Astrocyte (in vitro differentiated cells and primary cell): ENCODE measurements at regions not wholly inside any gene's neighbourhood (a gene's known extent, or its start where the extent isn't known, plus 50 kb on each side); places are given as distances from the start of the nearest gene placed in this dataset.

Experiments
- DNase-seq: peaks from one replicate; pipeline ENCODE4 v3.0.0-alpha.2; 2010; ENCODE audit warnings: low read depth
- FAIRE-seq: peaks from 2 replicates; lab custom pipeline; 2011; peaks lifted over from hg19 to GRCh38; lab: Jason Lieb, UNC
- H2AFZ ChIP-seq: 2 replicates; pipeline ENCODE4 v1.6.0; 2012; ENCODE audit warnings: low read depth, low read length, inconsistent platforms
- H3K27ac ChIP-seq: 2 replicates; pipeline ENCODE4 v1.5.1; 2011; ENCODE audit warnings: low read depth, low read length, inconsistent platforms
- H3K27me3 ChIP-seq: 2 replicates; pipeline ENCODE4 v1.6.0; 2011; ENCODE audit warnings: low read length, inconsistent platforms; ENCODE audit not compliant: insufficient read depth
- H3K36me3 ChIP-seq: 2 replicates; pipeline ENCODE4 v1.5.1; 2011; ENCODE audit warnings: low read length, inconsistent platforms; ENCODE audit not compliant: insufficient read depth
- H3K4me1 ChIP-seq: 2 replicates; pipeline ENCODE4 v1.5.1; 2011; ENCODE audit warnings: low read length, inconsistent platforms; ENCODE audit not compliant: insufficient read depth
- H3K4me2 ChIP-seq: 2 replicates; pipeline ENCODE4 v1.6.0; 2012; ENCODE audit warnings: low read length, inconsistent platforms
- H3K4me3 ChIP-seq: 2 replicates; pipeline ENCODE4 v1.5.1; 2011; ENCODE audit warnings: low read depth, mild to moderate bottlenecking, low read length, inconsistent platforms; ENCODE audit not compliant: insufficient read depth
- H3K79me2 ChIP-seq: 2 replicates; pipeline ENCODE4 v1.6.0; 2012; ENCODE audit warnings: mild to moderate bottlenecking, low read length, inconsistent platforms; ENCODE audit not compliant: insufficient read depth
- H3K9ac ChIP-seq: 2 replicates; pipeline ENCODE4 v1.6.0; 2012; ENCODE audit warnings: mild to moderate bottlenecking, low read length, inconsistent platforms
- H3K9me3 ChIP-seq: 2 replicates; pipeline ENCODE4 v1.5.1; 2012; ENCODE audit warnings: low read depth, mild to moderate bottlenecking, low read length, inconsistent platforms; ENCODE audit not compliant: insufficient read depth
- H4K20me1 ChIP-seq: 2 replicates; pipeline ENCODE4 v1.6.0; 2012; ENCODE audit warnings: low read length, inconsistent platforms; ENCODE audit not compliant: insufficient read depth
- H3K27ac Mint-ChIP-seq: one replicate; pipeline ENCODE4 v1.8.0; 2021; ENCODE audit warnings: mild to moderate bottlenecking, mixed read lengths; ENCODE audit not compliant: unreplicated experiment
- H3K27me3 Mint-ChIP-seq: one replicate; pipeline ENCODE4 v1.8.0; 2021; ENCODE audit warnings: low read depth, mixed read lengths; ENCODE audit not compliant: unreplicated experiment
- H3K36me3 Mint-ChIP-seq: one replicate; pipeline ENCODE4 v1.8.0; 2021; ENCODE audit warnings: low read depth, mixed read lengths; ENCODE audit not compliant: unreplicated experiment
- H3K4me1 Mint-ChIP-seq: one replicate; pipeline ENCODE4 v1.8.0; 2021; ENCODE audit warnings: low read depth, mixed read lengths; ENCODE audit not compliant: unreplicated experiment
- H3K4me3 Mint-ChIP-seq: one replicate; pipeline ENCODE4 v1.8.0; 2021; ENCODE audit warnings: mild to moderate bottlenecking, moderate library complexity, mixed read lengths; ENCODE audit not compliant: unreplicated experiment
- H3K9me3 Mint-ChIP-seq: one replicate; pipeline ENCODE4 v1.8.0; 2021; ENCODE audit warnings: mild to moderate bottlenecking, mixed read lengths; ENCODE audit not compliant: unreplicated experiment
- EZH2 ChIP-seq: IDR thresholded peaks from 2 replicates; pipeline ENCODE4 v1.6.1; 2012; ENCODE audit warnings: mild to moderate bottlenecking, low read length, inconsistent platforms; ENCODE audit not compliant: insufficient read depth
- TF ChIP-seq, protein P1 (sequence below): IDR thresholded peaks from 2 replicates; pipeline ENCODE4 v1.5.1; 2011; ENCODE audit warnings: low read depth, mild to moderate bottlenecking, inconsistent platforms, low read length, moderate library complexity; ENCODE audit not compliant: insufficient read depth

- H3K36me3 ChIP-seq, result no peaks in the 10 kb centered on the region
- Mint-ChIP-seq H3K9me3 (peaks cover 6% of the 10 kb centered on the region), H3K36me3 (no peaks in the 10 kb centered on the region), H3K27me3 (peaks cover 61% of the 10 kb centered on the region), H3K4me3 (no peak overlapping the region), H3K27ac (no peak overlapping the region), H3K4me1 (no peaks in the 10 kb centered on the region)
- no peaks in the 10 kb centered on the region for H3K79me2 ChIP-seq
- TF ChIP-seq, protein P1, sequence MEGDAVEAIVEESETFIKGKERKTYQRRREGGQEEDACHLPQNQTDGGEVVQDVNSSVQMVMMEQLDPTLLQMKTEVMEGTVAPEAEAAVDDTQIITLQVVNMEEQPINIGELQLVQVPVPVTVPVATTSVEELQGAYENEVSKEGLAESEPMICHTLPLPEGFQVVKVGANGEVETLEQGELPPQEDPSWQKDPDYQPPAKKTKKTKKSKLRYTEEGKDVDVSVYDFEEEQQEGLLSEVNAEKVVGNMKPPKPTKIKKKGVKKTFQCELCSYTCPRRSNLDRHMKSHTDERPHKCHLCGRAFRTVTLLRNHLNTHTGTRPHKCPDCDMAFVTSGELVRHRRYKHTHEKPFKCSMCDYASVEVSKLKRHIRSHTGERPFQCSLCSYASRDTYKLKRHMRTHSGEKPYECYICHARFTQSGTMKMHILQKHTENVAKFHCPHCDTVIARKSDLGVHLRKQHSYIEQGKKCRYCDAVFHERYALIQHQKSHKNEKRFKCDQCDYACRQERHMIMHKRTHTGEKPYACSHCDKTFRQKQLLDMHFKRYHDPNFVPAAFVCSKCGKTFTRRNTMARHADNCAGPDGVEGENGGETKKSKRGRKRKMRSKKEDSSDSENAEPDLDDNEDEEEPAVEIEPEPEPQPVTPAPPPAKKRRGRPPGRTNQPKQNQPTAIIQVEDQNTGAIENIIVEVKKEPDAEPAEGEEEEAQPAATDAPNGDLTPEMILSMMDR, result no peak
- no peak for TF ChIP-seq EZH2
- H3K9ac ChIP-seq, result no peak overlapping the region
- H3K4me2 ChIP-seq, result no peak overlapping the region
- H3K4me3 ChIP-seq, result no peak overlapping the region
- H3K27me3 ChIP-seq, result no peaks in the 10 kb centered on the region
- no peak for FAIRE-seq
- no peak overlapping the region for H2AFZ ChIP-seq
- no peaks in the 10 kb centered on the region for H3K9me3 ChIP-seq
- H3K4me1 ChIP-seq, result no peaks in the 10 kb centered on the region
- no peak overlapping the region for H3K27ac ChIP-seq
- DNase-seq, result no peak
- no peaks in the 10 kb centered on the region for H4K20me1 ChIP-seq
These were observed 131.7 kb downstream of the BARX1 start for GRCh38 chr9:93823245-93824072.

- H3K27me3 Mint-ChIP-seq, result peaks cover 68% of the 10 kb centered on the region
These were observed 132.9 kb downstream of the BARX1 start for GRCh38 chr9:93822229-93822628.

More at GRCh38 chr9:93822229-93822628, 132.9 kb downstream of the BARX1 start:
- no peaks in the 10 kb centered on the region for H3K4me1 Mint-ChIP-seq
- DNase-seq (no peak), FAIRE-seq (no peak)
- Histone ChIP-seq H2AFZ (no peak overlapping the region), H3K27ac (no peak overlapping the region), H3K79me2 (no peaks in the 10 kb centered on the region), H3K4me2 (no peak overlapping the region), H3K4me1 (no peaks in the 10 kb centered on the region), H3K4me3 (no peak overlapping the region), H3K9me3 (no peaks in the 10 kb centered on the region), H3K9ac (no peak overlapping the region), H4K20me1 (no peaks in the 10 kb centered on the region), H3K36me3 (no peaks in the 10 kb centered on the region), H3K27me3 (no peaks in the 10 kb centered on the region)
- TF ChIP-seq EZH2, result no peak
- TF ChIP-seq, protein P1, result no peak
- no peak overlapping the region for H3K27ac Mint-ChIP-seq
- H3K4me3 Mint-ChIP-seq, result no peak overlapping the region
- no peaks in the 10 kb centered on the region for H3K36me3 Mint-ChIP-seq
- peaks cover 6% of the 10 kb centered on the region for H3K9me3 Mint-ChIP-seq
